Breast epithelium (tissue), 3 donors: ENCODE measurements at regions not wholly inside any gene's neighbourhood (a gene's known extent, or its start where the extent isn't known, plus 50 kb on each side); places are given as distances from the start of the nearest gene placed in this dataset.

ENCODE experiments used
- CTCF ChIP-seq, 3 donors: fragments of 450-650 bp; IDR thresholded peaks; one replicate each; pipeline ENCODE4 v1.5.1; 2016 to 2017; ENCODE audit warnings: antibody characterized with exemption in 3 of 3, mild to moderate bottlenecking in 3 of 3, moderate library complexity in 3 of 3
- POLR2A ChIP-seq: fragments of 450-650 bp; IDR thresholded peaks from one replicate; pipeline ENCODE4 v1.6.1; 2016; ENCODE audit warnings: antibody characterized with exemption, mild to moderate bottlenecking, moderate library complexity

DNA sequence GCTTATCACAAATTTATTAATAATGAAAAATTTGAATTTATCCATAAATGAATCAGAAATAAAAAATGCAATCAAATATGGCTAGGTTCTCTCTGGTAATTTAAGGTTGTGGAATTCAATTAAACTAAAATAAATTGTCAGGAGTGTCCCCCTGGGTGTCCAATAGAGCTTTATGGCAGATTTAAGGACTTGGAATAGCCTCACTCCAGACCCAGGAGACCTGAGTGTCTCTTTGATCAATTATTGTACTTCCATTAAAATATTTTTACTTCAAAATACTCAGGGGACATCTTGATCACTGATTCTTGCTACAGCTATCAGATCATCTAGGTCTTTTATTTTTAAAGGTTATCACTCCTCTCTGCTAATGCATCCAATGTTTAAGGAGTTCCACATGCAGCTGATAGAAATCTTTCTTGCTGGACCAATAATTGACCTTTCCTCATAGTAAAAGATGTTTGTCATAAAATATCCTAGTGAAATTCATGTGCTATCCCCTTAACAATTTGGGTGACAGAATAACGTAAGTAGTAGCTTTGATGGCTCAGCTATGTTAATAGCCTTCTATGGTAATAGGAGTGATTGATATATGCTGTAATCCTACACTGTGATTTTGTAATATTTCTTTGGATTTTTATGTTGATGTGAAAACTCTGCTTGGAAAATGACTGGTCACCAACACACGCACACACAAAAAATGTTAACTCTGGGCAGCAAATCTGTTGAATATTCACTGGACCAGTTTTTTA lies 395.3 kb downstream of the NYAP2 start:
- TF ChIP-seq CTCF (IDR thresholded peaks at IDR 0.05) (no peak), POLR2A (no peak)
